ENCODE measurements at regions not wholly inside any gene's neighbourhood (a gene's known extent, or its start where the extent isn't known, plus 50 kb on each side); places are given as distances from the start of the nearest gene placed in this dataset.
"Not testable (repeated sequence)": the region's sequence is repeated elsewhere in the genome, so short reads cannot be mapped to it uniquely, and the experiment has no call there.

GRCh38 chr10:125261491-125262186 is 101.3 kb upstream of the CTBP2 start:
- H3K9me3 ChIP-seq (ENCODE audit: control insufficient read depth, low read length): no peaks in the 10 kb centered on the region
- no peaks in the 10 kb centered on the region for H3K4me1 ChIP-seq (ENCODE audit: control insufficient read depth, insufficient read depth, low read length)
- no peaks in the 10 kb centered on the region for H3K36me3 ChIP-seq (ENCODE audit: control insufficient read depth, insufficient read depth, low read length)
- no peak overlapping the region for H3K4me3 ChIP-seq (ENCODE audit: low read length)
- H3K27me3 ChIP-seq (ENCODE audit: control insufficient read depth, insufficient read depth, low read length): no peaks in the 10 kb centered on the region
- H3K9ac ChIP-seq (ENCODE audit: low read length): no peak overlapping the region

GRCh38 chr10:125260260-125260659 is 99.9 kb upstream of the CTBP2 start:
- H3K36me3 ChIP-seq (ENCODE audit: control insufficient read depth, insufficient read depth, low read length): no peaks in the 10 kb centered on the region
- no peaks in the 10 kb centered on the region for H3K9me3 ChIP-seq (ENCODE audit: control insufficient read depth, low read length)
- no peak overlapping the region for H3K9ac ChIP-seq (ENCODE audit: low read length)
- no peaks in the 10 kb centered on the region for H3K4me1 ChIP-seq (ENCODE audit: control insufficient read depth, insufficient read depth, low read length)
- H3K4me3 ChIP-seq (ENCODE audit: low read length): no peak overlapping the region
- H3K27me3 ChIP-seq (ENCODE audit: control insufficient read depth, insufficient read depth, low read length): no peaks in the 10 kb centered on the region

GRCh38 chr10:125259651-125260050 is 99.3 kb upstream of the CTBP2 start:
- Histone ChIP-seq H3K27me3 (ENCODE audit: control insufficient read depth, insufficient read depth, low read length) (no peaks in the 10 kb centered on the region), H3K4me3 (ENCODE audit: low read length) (no peak overlapping the region), H3K9ac (ENCODE audit: low read length) (no peak overlapping the region), H3K36me3 (ENCODE audit: control insufficient read depth, insufficient read depth, low read length) (no peaks in the 10 kb centered on the region), H3K4me1 (ENCODE audit: control insufficient read depth, insufficient read depth, low read length) (no peaks in the 10 kb centered on the region), H3K9me3 (ENCODE audit: control insufficient read depth, low read length) (no peaks in the 10 kb centered on the region)

GRCh38 chr10:125258676-125259075 is 98.3 kb upstream of the CTBP2 start:
- Histone ChIP-seq H3K4me1 (ENCODE audit: control insufficient read depth, insufficient read depth, low read length) (no peaks in the 10 kb centered on the region), H3K4me3 (ENCODE audit: low read length) (no peak overlapping the region), H3K27me3 (ENCODE audit: control insufficient read depth, insufficient read depth, low read length) (no peaks in the 10 kb centered on the region), H3K9me3 (ENCODE audit: control insufficient read depth, low read length) (no peaks in the 10 kb centered on the region), H3K36me3 (ENCODE audit: control insufficient read depth, insufficient read depth, low read length) (no peaks in the 10 kb centered on the region), H3K9ac (ENCODE audit: low read length) (no peak overlapping the region)

GRCh38 chr10:125257521-125258108 is 97.3 kb upstream of the CTBP2 start:
- H3K9me3 ChIP-seq (ENCODE audit: control insufficient read depth, low read length): no peaks in the 10 kb centered on the region
- no peaks in the 10 kb centered on the region for H3K4me1 ChIP-seq (ENCODE audit: control insufficient read depth, insufficient read depth, low read length)
- H3K9ac ChIP-seq (ENCODE audit: low read length): no peak overlapping the region
- H3K4me3 ChIP-seq (ENCODE audit: low read length): no peak overlapping the region
- no peaks in the 10 kb centered on the region for H3K36me3 ChIP-seq (ENCODE audit: control insufficient read depth, insufficient read depth, low read length)
- no peaks in the 10 kb centered on the region for H3K27me3 ChIP-seq (ENCODE audit: control insufficient read depth, insufficient read depth, low read length)

GRCh38 chr10:125256026-125256425 is 95.7 kb upstream of the CTBP2 start:
- no peaks in the 10 kb centered on the region for H3K4me1 ChIP-seq (ENCODE audit: control insufficient read depth, insufficient read depth, low read length)
- no peaks in the 10 kb centered on the region for H3K27me3 ChIP-seq (ENCODE audit: control insufficient read depth, insufficient read depth, low read length)
- H3K9ac ChIP-seq (ENCODE audit: low read length): no peak overlapping the region
- H3K9me3 ChIP-seq (ENCODE audit: control insufficient read depth, low read length): no peaks in the 10 kb centered on the region
- no peak overlapping the region for H3K4me3 ChIP-seq (ENCODE audit: low read length)
- H3K36me3 ChIP-seq (ENCODE audit: control insufficient read depth, insufficient read depth, low read length): no peaks in the 10 kb centered on the region

GRCh38 chr10:125252937-125253336 is 92.6 kb upstream of the CTBP2 start:
- H3K27me3 ChIP-seq (ENCODE audit: control insufficient read depth, insufficient read depth, low read length): no peaks in the 10 kb centered on the region
- H3K4me3 ChIP-seq (ENCODE audit: low read length): no peak overlapping the region
- H3K9ac ChIP-seq (ENCODE audit: low read length): no peak overlapping the region
- H3K4me1 ChIP-seq (ENCODE audit: control insufficient read depth, insufficient read depth, low read length): no peaks in the 10 kb centered on the region
- no peaks in the 10 kb centered on the region for H3K36me3 ChIP-seq (ENCODE audit: control insufficient read depth, insufficient read depth, low read length)
- H3K9me3 ChIP-seq (ENCODE audit: control insufficient read depth, low read length): no peaks in the 10 kb centered on the region

- H3K9me3 ChIP-seq (ENCODE audit: control insufficient read depth, low read length); H3K27me3 ChIP-seq (ENCODE audit: control insufficient read depth, insufficient read depth, low read length); H3K4me1 ChIP-seq (ENCODE audit: control insufficient read depth, insufficient read depth, low read length); H3K36me3 ChIP-seq (ENCODE audit: control insufficient read depth, insufficient read depth, low read length); H3K9ac ChIP-seq (ENCODE audit: low read length); H3K4me3 ChIP-seq (ENCODE audit: low read length): not testable (repeated sequence)
Observed at GRCh38 chr10:125250834-125251233, 90.5 kb upstream of the CTBP2 start.

GRCh38 chr10:125249948-125250347 is 89.6 kb upstream of the CTBP2 start:
- no peaks in the 10 kb centered on the region for H3K36me3 ChIP-seq (ENCODE audit: control insufficient read depth, insufficient read depth, low read length)
- no peaks in the 10 kb centered on the region for H3K27me3 ChIP-seq (ENCODE audit: control insufficient read depth, insufficient read depth, low read length)
- H3K4me1 ChIP-seq (ENCODE audit: control insufficient read depth, insufficient read depth, low read length): no peaks in the 10 kb centered on the region
- H3K9me3 ChIP-seq (ENCODE audit: control insufficient read depth, low read length): no peaks in the 10 kb centered on the region
- no peak overlapping the region for H3K9ac ChIP-seq (ENCODE audit: low read length)
- H3K4me3 ChIP-seq (ENCODE audit: low read length): no peak overlapping the region

GRCh38 chr10:125248489-125248888 is 88.1 kb upstream of the CTBP2 start:
- Histone ChIP-seq H3K36me3 (ENCODE audit: control insufficient read depth, insufficient read depth, low read length) (no peaks in the 10 kb centered on the region), H3K9ac (ENCODE audit: low read length) (no peak overlapping the region), H3K4me3 (ENCODE audit: low read length) (no peak overlapping the region), H3K27me3 (ENCODE audit: control insufficient read depth, insufficient read depth, low read length) (no peaks in the 10 kb centered on the region), H3K9me3 (ENCODE audit: control insufficient read depth, low read length) (no peaks in the 10 kb centered on the region), H3K4me1 (ENCODE audit: control insufficient read depth, insufficient read depth, low read length) (no peaks in the 10 kb centered on the region)

- Histone ChIP-seq H3K4me3 (ENCODE audit: low read length) (no peak overlapping the region), H3K9me3 (ENCODE audit: control insufficient read depth, low read length) (no peaks in the 10 kb centered on the region), H3K27me3 (ENCODE audit: control insufficient read depth, insufficient read depth, low read length) (no peaks in the 10 kb centered on the region), H3K4me1 (ENCODE audit: control insufficient read depth, insufficient read depth, low read length) (no peaks in the 10 kb centered on the region), H3K36me3 (ENCODE audit: control insufficient read depth, insufficient read depth, low read length) (no peaks in the 10 kb centered on the region), H3K9ac (ENCODE audit: low read length) (no peak overlapping the region)
Observed at GRCh38 chr10:125247576-125247975, 87.2 kb upstream of the CTBP2 start.

GRCh38 chr10:125243532-125244253 is 83.3 kb upstream of the CTBP2 start:
- H3K4me1 ChIP-seq (ENCODE audit: control insufficient read depth, insufficient read depth, low read length): no peaks in the 10 kb centered on the region
- no peaks in the 10 kb centered on the region for H3K9me3 ChIP-seq (ENCODE audit: control insufficient read depth, low read length)
- H3K36me3 ChIP-seq (ENCODE audit: control insufficient read depth, insufficient read depth, low read length): no peaks in the 10 kb centered on the region
- H3K27me3 ChIP-seq (ENCODE audit: control insufficient read depth, insufficient read depth, low read length): no peaks in the 10 kb centered on the region
- H3K9ac ChIP-seq (ENCODE audit: low read length): no peak overlapping the region
- H3K4me3 ChIP-seq (ENCODE audit: low read length): no peak overlapping the region

Measured in mucosa of stomach (tissue), 1 donor.